ENCODE measurements at regions not wholly inside any gene's neighbourhood (a gene's known extent, or its start where the extent isn't known, plus 50 kb on each side); places are given as distances from the start of the nearest gene placed in this dataset.
A peak's percentile ranks its signal among the peaks of the same experiment; 100 is the strongest.

DNA sequence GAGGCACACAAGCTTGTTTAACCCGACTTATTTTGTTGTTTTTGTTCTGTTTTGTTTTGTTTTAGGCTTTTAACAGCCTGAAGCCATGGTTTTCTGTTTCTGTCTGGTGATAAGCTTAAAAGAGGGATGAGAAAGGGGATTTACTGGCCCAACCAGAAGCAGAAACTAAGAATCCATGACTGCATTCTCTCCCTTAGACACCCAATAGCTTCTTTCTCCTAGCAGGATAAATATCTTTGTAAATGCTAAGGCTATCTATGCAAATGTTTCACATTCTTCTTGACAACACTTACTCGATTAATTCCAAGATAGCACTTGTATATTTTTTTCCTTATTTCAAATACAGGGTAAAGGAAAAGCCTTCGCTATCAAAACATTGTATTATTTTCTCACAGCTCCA is 53.7 kb upstream of the SMAD1 start:
- DNase-seq: no peak

DNA sequence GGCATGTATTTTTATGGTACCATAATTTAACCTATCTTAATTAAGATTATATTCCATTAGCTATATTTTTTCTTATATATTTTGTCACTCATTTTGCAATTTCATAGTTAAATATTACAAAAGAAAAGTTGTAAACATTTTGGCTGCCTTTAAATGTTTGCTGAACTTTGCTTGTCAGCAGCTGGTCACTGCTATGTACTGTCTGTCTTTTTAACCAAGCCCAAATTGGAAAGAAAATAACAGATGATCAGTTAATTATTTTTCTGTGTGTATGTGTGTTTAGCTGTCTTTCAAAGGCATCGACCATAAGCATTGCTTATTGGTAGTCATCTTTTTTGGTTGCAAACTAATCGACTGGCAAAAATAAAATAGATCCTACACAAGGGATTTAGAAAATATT is 54.4 kb upstream of the SMAD1 start:
- no peak for DNase-seq

DNA sequence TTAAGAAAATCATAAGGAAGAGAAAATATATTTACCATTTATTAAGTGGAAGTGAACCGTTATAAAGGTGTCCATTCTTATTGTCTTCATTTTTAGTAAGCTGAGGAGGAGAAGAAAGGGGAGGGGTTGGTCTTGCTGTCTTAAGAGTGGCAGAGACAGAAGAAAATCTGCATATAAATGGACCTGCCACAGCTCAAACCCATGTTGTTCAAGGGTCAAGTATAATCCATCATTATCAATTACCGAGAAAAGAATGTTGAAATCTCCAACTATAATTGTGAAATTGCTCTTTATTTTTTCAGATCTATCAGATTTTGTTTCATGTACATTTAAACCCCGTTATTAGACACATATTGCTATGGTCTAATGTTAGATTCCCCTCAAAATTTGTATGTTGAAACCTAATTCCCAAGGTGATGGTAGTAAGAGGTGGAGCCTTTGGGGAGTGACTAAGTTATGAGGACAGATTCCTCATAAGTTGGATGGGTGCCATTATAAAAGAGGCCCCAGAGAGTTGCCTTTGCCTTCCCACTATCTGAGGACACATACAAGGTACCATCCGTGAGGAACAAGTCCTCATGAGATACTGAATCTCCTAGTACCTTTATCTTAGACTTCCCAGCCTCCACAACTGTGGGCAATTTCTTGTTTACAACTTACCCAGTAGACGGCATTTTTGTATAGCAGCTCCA is 58.5 kb upstream of the SMAD1 start:
- no peak for DNase-seq

GRCh38 chr4:145420595-145421214 is 60.9 kb upstream of the SMAD1 start:
- DNase-seq: no peak

GRCh38 chr4:145418739-145419138 is 62.9 kb upstream of the SMAD1 start:
- no peak for DNase-seq

GRCh38 chr4:145417348-145418130 is 64.1 kb upstream of the SMAD1 start:
- DNase-seq: no peak

DNA sequence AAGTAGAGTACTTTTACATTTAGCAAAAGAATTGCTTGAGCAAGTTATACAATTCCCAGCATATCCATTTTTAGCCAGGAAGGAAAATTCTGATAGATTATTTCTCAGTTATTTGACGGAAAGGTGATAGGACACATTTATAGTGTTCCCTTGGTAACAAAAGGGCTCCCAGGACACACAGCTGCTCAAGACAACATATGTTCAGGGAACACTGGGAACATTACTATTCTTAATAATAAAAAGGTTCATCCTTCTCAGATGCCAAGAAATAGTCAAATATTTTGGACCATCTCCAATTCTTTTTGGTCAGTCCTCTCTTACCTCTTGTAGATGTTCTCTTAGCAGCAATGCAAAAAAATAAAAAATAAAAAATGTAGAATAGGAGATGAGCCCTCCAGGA is 66.8 kb upstream of the SMAD1 start:
- no peak for DNase-seq

- no peak for DNase-seq
Observed at GRCh38 chr4:145414226-145414625, 67.4 kb upstream of the SMAD1 start.

- no peak for DNase-seq
Observed at GRCh38 chr4:145406970-145407369, 74.7 kb upstream of the SMAD1 start.

- no peak for DNase-seq
Observed at GRCh38 chr4:145404761-145405160, 76.9 kb upstream of the SMAD1 start.

DNA sequence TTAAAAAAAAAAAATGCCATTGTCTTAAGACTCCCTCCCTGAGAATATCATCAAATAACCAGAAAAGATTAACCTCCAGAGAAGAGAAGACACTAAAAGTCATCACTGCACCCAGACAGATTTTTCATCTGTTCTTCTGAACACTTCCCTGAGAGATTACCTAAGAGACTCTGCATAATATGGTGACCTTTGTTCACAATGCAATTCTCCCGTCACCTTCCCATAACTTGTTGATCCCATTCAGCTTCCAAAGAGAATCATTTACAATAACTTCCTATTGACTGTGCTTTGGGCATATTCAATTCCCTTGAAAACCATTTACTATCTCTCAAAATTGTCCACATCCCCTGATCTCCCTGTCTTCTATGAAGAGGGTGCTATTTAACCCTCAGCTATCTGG is 85.1 kb upstream of the SMAD1 start:
- no peak for DNase-seq

DNA sequence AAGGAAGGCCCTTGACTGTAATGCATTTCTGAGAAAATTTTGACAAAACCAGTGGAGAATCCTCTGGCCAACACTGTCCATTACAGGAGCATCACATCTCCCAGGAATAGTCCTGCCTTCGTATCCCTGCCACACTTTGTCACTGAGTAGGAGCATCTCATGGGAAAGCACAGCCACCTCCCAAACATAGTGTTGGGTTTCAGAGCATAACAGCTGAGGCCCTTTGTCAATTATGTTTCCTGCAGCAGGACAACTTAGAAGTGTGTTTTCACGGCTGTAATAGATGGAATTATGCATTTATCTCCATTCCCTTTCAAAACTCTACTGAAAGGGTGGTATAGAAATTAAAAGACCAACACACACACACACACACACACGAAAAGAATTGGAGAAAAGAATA is 91.1 kb upstream of the SMAD1 start:
- DNase-seq: no peak

GRCh38 chr4:145389550-145389949 is 92.1 kb upstream of the SMAD1 start:
- DNase-seq: no peak

DNA sequence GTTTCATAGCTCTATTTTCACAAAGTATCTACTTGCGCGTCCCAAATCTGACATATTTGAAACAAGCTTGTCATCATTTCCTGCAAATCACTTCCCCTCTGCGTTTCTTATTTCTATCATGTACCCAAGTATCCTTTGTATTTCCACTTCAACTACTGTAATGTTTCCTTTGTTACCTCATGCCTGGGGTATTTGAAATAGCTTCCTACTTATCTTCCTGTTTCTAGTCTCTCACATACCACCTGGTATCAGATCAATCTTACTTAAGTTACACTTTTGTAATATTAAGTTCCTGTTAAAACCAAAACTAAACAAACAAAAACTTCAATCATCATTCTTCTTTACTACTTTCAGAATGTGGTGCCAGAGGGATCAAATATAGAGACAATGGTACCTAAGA is 93.6 kb upstream of the SMAD1 start:
- no peak for DNase-seq

DNA sequence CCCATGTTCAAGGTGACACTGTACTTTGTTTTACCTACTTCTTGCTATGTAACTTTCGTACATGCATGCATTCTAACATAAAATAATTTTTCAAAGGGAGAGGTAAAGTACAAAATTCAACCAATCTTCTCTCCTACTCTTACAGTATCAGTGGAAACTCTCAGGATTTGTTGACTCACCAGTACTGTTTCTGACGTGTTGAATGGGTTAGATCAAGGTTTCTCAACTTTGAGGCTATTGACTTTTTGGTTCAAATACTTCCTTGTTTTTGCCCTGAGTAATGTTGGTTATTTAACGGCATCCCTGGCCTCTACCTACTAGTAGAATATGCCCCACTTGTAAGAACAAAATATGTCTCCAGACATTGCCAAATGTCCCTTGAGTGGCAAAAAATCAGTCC is 94.6 kb upstream of the SMAD1 start:
- no peak for DNase-seq

- DNase-seq: no peak
Observed at GRCh38 chr4:145381163-145381562, 100.5 kb upstream of the SMAD1 start.

DNA sequence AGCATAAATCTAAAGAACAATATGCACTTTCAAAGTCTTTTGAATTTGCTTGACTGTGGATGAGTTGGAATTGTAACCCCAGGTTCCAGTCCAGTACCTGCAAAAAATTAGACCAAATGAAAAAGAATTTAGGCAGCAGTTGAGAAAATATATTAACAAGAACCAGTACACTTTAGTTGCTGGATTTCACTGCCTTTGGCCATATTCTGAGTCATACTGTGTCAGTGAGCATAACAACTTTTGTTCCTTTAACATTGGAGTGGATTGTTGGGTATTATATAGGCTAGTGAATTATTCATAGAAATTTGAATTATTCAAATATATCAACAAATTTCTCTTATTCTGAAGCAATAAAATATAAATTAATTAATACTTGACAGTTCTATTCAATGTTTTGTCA is 101.5 kb upstream of the SMAD1 start:
- no peak for DNase-seq

GRCh38 chr4:145375416-145375815 is 106.2 kb upstream of the SMAD1 start:
- DNase-seq: no peak

GRCh38 chr4:145352438-145353145 is 129.1 kb upstream of the SMAD1 start:
- no peak for DNase-seq

DNA sequence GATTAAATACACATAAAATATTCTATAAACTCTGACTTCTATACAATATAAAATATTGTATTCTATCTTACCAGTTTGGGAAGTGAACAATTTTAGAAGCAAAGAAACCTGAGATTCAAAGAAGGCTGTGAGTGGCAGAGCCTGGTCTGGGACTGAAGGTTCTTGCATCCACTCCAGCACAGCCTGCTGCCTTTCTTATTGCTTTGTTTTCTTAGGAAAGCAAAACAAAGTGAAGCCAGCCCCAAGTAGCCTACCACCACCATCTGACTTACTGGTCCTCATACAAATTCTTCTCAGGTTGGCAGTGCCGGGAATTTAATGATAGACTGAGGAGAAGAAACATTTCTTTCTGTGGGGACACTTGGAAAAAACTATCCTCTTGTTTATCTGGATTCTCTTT is 129.7 kb upstream of the SMAD1 start:
- DNase-seq: no peak

GRCh38 chr4:145351162-145351561 is 130.5 kb upstream of the SMAD1 start:
- no peak for DNase-seq

- no peak for DNase-seq
Observed at GRCh38 chr4:145348291-145348690, 133.4 kb upstream of the SMAD1 start.

DNA sequence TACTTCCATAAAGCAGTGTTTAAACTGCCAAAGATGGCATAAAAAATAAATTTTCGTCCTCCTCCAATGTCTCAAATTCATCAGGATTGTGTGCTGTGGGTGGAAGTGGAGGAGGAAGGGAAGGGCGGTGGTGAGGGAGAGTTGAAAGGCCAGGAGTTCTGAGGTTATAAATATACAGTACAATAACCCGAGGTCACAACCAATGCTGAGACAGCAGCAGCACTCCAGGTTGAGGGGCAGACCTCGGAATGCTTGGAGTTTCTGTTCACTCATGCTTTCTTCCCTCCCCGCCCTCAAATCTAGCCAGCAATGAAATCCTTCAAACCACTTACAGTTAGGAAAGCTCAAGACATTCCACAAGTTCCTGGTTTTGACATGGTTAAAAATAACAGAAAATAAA is 134.0 kb upstream of the SMAD1 start:
- peak; percentile 3 to 4 for DNase-seq
